MG63 (cell line): ENCODE measurements at regions not wholly inside any gene's neighbourhood (a gene's known extent, or its start where the extent isn't known, plus 50 kb on each side); places are given as distances from the start of the nearest gene placed in this dataset.

ENCODE experiments used
- DNase-seq: peaks from one replicate; pipeline ENCODE4 v3.0.0-alpha.2; 2020
- H3K27me3 ChIP-seq: fragments of 250-450 bp; sonication (Bioruptor Pico); 2 replicates; pipeline ENCODE4 v1.5.1; 2020; ENCODE audit warnings: mild to moderate bottlenecking, moderate library complexity
- H3K36me3 ChIP-seq: fragments of 250-450 bp; sonication (Bioruptor Pico); 2 replicates; pipeline ENCODE4 v1.5.1; 2020; ENCODE audit warnings: mild to moderate bottlenecking, moderate library complexity
- H3K4me3 ChIP-seq: fragments of 250-450 bp; sonication (Bioruptor Pico); 2 replicates; pipeline ENCODE4 v1.5.1; 2020; ENCODE audit warnings: mild to moderate bottlenecking, moderate library complexity
- H3K9me3 ChIP-seq: fragments of 250-450 bp; sonication (Bioruptor Pico); 2 replicates; pipeline ENCODE4 v1.5.1; 2020; ENCODE audit warnings: mild to moderate bottlenecking, moderate library complexity

GRCh38 chr5:155252025-155252424 is 238.5 kb downstream of the KIF4B start:
- no peaks in the 10 kb centered on the region for H3K9me3 ChIP-seq
- H3K4me3 ChIP-seq, result no peak overlapping the region
- H3K36me3 ChIP-seq, result no peaks in the 10 kb centered on the region
- DNase-seq, result no peak
- H3K27me3 ChIP-seq, result no peaks in the 10 kb centered on the region

DNA sequence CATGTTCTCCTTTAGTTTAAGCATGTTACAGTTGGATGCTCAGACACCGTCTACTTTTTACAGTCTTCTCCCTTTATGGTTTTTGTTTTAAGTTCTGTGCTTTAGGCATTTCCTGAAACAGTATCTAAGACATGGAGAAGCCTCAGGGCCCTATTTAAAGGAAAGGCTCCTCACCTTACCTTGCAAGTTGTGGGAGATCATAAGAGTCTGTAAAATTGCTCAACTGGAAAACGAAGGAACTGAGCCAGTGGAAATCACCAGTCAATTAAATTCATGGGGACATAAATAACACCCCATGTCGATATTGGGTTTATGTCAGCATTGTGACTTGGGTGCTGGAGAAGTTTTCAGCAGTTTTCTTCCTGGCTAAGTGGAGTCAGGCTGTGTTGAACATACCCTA is 239.2 kb downstream of the KIF4B start:
- Histone ChIP-seq H3K27me3 (no peaks in the 10 kb centered on the region), H3K4me3 (no peak overlapping the region), H3K36me3 (no peaks in the 10 kb centered on the region), H3K9me3 (no peaks in the 10 kb centered on the region)
- DNase-seq, result no peak

DNA sequence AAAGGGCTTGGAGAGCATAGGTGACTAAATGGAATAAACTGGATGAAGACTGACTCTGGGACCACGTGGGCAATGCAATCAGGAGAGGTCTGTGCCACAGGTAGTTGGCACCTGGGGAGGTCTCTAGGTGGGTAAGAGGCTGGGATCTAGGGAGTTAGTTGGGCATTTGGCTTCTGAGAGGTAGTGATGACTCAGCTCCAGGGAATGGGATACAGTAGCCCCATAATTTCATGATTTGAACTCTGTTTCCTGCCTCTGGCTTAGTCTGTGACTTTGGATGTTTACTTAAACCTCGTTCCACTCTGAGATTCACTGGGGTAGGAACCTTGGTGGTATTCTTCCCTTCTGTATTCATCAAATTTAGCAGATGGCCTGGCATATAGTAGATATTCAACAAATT is 240.8 kb downstream of the KIF4B start:
- H3K27me3 ChIP-seq, result no peaks in the 10 kb centered on the region
- DNase-seq, result no peak
- H3K36me3 ChIP-seq, result no peaks in the 10 kb centered on the region
- no peak overlapping the region for H3K4me3 ChIP-seq
- H3K9me3 ChIP-seq, result no peaks in the 10 kb centered on the region

GRCh38 chr5:155258161-155258560 is 244.6 kb downstream of the KIF4B start:
- Histone ChIP-seq H3K9me3 (no peaks in the 10 kb centered on the region), H3K27me3 (no peaks in the 10 kb centered on the region; the same call in 1 of the 2 replicates), H3K36me3 (no peaks in the 10 kb centered on the region), H3K4me3 (no peak overlapping the region)
- DNase-seq, result peak; percentile 23

- no peaks in the 10 kb centered on the region for H3K9me3 ChIP-seq
- DNase-seq, result no peak
- H3K27me3 ChIP-seq, result no peaks in the 10 kb centered on the region; the same call in 1 of the 2 replicates
Observed at GRCh38 chr5:155259648-155260047, 246.1 kb downstream of the KIF4B start.

GRCh38 chr5:155260798-155261197 is 247.2 kb downstream of the KIF4B start:
- H3K27me3 ChIP-seq, result peaks cover 2% of the 10 kb centered on the region; the same call in 1 of the 2 replicates
- no peak for DNase-seq
- no peak overlapping the region for H3K4me3 ChIP-seq
- no peaks in the 10 kb centered on the region for H3K9me3 ChIP-seq
- H3K36me3 ChIP-seq, result no peaks in the 10 kb centered on the region

More at GRCh38 chr5:155259648-155260047, 246.1 kb downstream of the KIF4B start:
- H3K36me3 ChIP-seq, result no peaks in the 10 kb centered on the region
- no peak overlapping the region for H3K4me3 ChIP-seq

- Histone ChIP-seq H3K36me3 (no peaks in the 10 kb centered on the region), H3K27me3 (peaks cover 8% of the 10 kb centered on the region)
Observed at GRCh38 chr5:155263381-155263780, 249.8 kb downstream of the KIF4B start.

DNA sequence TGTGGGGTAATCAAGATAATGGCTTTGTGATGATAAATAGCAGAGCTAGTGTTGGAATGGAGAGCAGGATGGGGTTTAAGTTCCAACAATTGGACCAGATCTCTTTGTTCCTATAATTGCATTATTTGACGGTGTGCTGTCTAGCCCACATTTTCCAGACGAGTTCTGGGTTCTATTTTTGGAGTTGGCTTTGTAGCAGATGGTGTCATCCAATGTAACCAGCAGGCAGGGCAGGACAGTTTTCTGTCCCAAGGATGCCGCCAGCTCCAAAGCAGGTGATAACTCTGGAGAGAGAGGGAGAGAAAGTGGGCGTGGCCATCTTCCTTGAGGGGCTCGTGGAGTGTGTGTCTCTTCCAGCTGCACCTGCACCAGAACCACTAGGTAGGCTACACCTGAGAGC is 251.3 kb downstream of the KIF4B start:
- H3K27me3 ChIP-seq, result peaks cover 8% of the 10 kb centered on the region
- H3K36me3 ChIP-seq, result no peaks in the 10 kb centered on the region
- no peak for DNase-seq
- no peaks in the 10 kb centered on the region for H3K9me3 ChIP-seq
- H3K4me3 ChIP-seq, result no peak overlapping the region

More at GRCh38 chr5:155263381-155263780, 249.8 kb downstream of the KIF4B start:
- Histone ChIP-seq H3K9me3 (no peaks in the 10 kb centered on the region), H3K4me3 (no peak overlapping the region)
- DNase-seq, result no peak

DNA sequence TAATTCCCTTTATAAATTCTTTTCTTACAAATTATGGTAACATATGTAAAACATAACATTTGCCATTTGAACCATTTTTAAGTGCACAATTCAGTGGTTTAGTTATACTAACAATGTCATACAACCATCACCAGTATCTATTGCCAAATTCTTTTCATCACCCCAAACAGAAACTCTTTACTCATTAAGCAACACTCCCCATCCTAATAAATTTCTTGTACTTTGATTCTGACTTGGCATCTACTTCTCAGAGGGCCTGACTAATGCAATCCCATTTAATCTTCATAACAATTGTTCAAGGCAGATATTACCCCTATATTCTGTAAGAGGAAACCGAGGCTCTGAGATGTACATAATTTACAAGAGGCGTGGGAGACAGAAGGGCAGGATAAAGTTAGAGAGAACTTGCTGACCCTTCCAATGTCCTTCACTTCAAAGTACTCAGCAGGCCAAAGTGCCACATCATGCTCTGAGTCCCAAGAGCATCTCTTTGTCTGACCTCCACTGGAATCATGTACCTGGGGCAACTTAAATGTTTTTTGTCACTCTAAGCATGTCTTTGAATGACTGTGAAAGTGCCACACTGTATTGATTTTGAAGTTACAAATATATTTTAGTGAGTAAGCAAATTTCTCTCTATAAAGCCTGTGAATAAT is 255.3 kb downstream of the KIF4B start:
- no peak for DNase-seq
- no peak overlapping the region for H3K4me3 ChIP-seq
- H3K36me3 ChIP-seq, result no peaks in the 10 kb centered on the region
- H3K9me3 ChIP-seq, result no peaks in the 10 kb centered on the region
- H3K27me3 ChIP-seq, result peaks cover 8% of the 10 kb centered on the region

DNA sequence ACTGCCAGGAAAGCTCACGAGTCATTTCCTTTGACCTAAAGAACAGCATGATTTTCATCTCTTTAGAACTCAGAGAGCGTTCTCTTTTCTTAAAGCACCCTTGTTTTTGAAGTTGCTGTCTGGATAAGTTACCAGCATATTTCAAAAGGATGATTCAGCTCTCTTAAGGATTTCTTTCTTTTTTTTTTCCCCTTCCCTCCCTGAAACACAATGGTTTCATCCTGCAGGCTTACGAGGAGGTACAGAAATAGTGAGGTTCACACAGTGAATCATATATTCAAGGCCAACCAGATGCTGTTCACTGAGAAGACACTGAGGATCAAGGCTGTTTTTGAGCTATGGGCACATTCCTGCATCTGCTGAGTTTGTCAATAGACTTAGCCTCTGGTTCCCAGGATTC is 257.2 kb downstream of the KIF4B start:
- peaks cover 6% of the 10 kb centered on the region for H3K27me3 ChIP-seq
- no peaks in the 10 kb centered on the region for H3K36me3 ChIP-seq
- DNase-seq, result no peak
- H3K9me3 ChIP-seq, result no peaks in the 10 kb centered on the region
- H3K4me3 ChIP-seq, result no peak overlapping the region

DNA sequence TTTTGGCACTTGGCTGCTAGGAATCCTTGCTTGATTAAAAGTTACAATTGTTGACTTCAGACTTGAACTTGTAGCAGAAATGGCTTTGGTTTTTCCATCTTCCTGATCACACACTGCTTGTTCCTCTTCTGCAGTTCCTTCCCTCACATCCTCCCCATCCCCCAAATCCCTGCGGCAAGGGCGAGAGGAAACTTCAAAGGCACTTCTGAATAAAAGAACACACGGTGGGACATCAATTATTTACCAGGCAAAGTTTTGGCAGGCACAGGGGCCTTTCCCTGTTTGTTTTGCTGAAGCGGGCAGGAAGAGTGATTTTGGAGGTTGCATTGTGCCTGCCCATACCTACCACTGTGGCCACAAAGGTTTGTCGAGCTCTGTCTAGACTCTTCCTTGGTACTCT is 260.9 kb downstream of the KIF4B start:
- DNase-seq, result no peak
- H3K27me3 ChIP-seq, result no peaks in the 10 kb centered on the region; the same call in none of the 2 replicates
- H3K4me3 ChIP-seq, result no peak overlapping the region
- H3K9me3 ChIP-seq, result no peaks in the 10 kb centered on the region
- H3K36me3 ChIP-seq, result no peaks in the 10 kb centered on the region

- DNase-seq, result no peak
- Histone ChIP-seq H3K27me3 (no peaks in the 10 kb centered on the region; the same call in none of the 2 replicates), H3K36me3 (no peaks in the 10 kb centered on the region), H3K4me3 (no peak overlapping the region), H3K9me3 (no peaks in the 10 kb centered on the region)
Observed at GRCh38 chr5:155275222-155275621, 261.7 kb downstream of the KIF4B start.

- H3K36me3 ChIP-seq, result no peaks in the 10 kb centered on the region
- H3K9me3 ChIP-seq, result no peaks in the 10 kb centered on the region
- DNase-seq, result no peak
- H3K27me3 ChIP-seq, result peaks cover 3% of the 10 kb centered on the region
- H3K4me3 ChIP-seq, result no peak overlapping the region
Observed at GRCh38 chr5:155276231-155276630, 262.7 kb downstream of the KIF4B start.

- H3K9me3 ChIP-seq, result no peaks in the 10 kb centered on the region
- H3K27me3 ChIP-seq, result peaks cover 8% of the 10 kb centered on the region
- no peaks in the 10 kb centered on the region for H3K36me3 ChIP-seq
- no peak overlapping the region for H3K4me3 ChIP-seq
- no peak for DNase-seq
Observed at GRCh38 chr5:155278532-155278931, 265.0 kb downstream of the KIF4B start.

GRCh38 chr5:155282503-155283107 is 269.1 kb downstream of the KIF4B start:
- Histone ChIP-seq H3K9me3 (no peaks in the 10 kb centered on the region), H3K27me3 (peaks cover 9% of the 10 kb centered on the region), H3K4me3 (no peak overlapping the region), H3K36me3 (no peaks in the 10 kb centered on the region)
- no peak for DNase-seq

DNA sequence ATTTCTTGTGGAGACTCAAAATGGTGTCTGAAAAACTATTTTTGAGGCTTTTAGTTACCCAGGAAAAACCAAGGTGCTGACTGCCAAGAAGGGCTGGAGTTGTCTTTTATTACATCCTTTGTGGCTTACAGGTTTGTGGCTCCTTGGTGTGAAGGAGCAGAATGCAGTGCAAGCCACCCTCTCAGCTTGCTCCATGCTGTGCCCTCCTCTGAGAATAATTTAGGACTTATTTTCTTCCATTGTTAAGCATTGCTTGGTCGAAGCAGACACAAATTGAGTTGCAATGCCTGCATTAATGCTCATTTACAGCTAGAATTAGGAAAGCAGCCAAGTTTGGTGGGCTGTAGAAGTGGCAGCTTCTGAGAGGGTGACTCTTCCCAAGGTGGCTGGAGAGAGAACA is 272.2 kb downstream of the KIF4B start:
- no peak for DNase-seq
- no peaks in the 10 kb centered on the region for H3K9me3 ChIP-seq
- no peak overlapping the region for H3K4me3 ChIP-seq
- peaks cover 9% of the 10 kb centered on the region; the same call in 1 of the 2 replicates for H3K27me3 ChIP-seq
- no peaks in the 10 kb centered on the region for H3K36me3 ChIP-seq

DNA sequence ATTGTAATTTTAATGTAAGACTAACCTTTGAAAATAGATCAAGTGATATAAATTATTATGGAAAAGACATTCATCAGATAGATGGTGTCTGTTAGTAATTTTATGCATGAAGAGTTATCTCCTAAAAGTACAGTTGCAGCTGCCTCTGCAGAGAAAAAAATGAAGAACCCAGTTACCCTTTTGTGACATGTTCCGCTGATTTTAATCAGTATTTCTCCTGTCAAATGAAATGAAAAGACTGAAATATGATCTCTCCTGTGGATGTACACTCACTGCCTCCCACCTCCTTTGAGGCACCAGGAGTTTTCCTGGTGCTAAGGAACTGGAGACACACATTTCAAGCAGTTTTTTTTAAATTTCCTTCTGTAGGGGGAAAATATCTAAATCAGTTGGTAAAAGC is 277.4 kb downstream of the KIF4B start:
- no peaks in the 10 kb centered on the region for H3K9me3 ChIP-seq
- H3K36me3 ChIP-seq, result no peaks in the 10 kb centered on the region
- no peak for DNase-seq
- no peak overlapping the region for H3K4me3 ChIP-seq
- 0 out of 2 replicates have a peak, but pooled peaks cover 4% of the 10 kb centered on the region for H3K27me3 ChIP-seq

GRCh38 chr5:155293605-155294178 is 280.1 kb downstream of the KIF4B start:
- no peak for DNase-seq
- Histone ChIP-seq H3K27me3 (0 out of 2 replicates have a peak, but pooled peaks cover 4% of the 10 kb centered on the region), H3K36me3 (no peaks in the 10 kb centered on the region), H3K9me3 (no peaks in the 10 kb centered on the region), H3K4me3 (no peak overlapping the region)
